CD4-positive, alpha-beta T cell treated with Interleukin-21 for 1 hour (primary cell): ENCODE measurements at regions not wholly inside any gene's neighbourhood (a gene's known extent, or its start where the extent isn't known, plus 50 kb on each side); places are given as distances from the start of the nearest gene placed in this dataset.
"Not testable (repeated sequence)": the region's sequence is repeated elsewhere in the genome, so short reads cannot be mapped to it uniquely, and the experiment has no call there.

Experiments
- DNase-seq: peaks from one replicate; pipeline ENCODE4 v3.0.0-alpha.2; 2020

DNA sequence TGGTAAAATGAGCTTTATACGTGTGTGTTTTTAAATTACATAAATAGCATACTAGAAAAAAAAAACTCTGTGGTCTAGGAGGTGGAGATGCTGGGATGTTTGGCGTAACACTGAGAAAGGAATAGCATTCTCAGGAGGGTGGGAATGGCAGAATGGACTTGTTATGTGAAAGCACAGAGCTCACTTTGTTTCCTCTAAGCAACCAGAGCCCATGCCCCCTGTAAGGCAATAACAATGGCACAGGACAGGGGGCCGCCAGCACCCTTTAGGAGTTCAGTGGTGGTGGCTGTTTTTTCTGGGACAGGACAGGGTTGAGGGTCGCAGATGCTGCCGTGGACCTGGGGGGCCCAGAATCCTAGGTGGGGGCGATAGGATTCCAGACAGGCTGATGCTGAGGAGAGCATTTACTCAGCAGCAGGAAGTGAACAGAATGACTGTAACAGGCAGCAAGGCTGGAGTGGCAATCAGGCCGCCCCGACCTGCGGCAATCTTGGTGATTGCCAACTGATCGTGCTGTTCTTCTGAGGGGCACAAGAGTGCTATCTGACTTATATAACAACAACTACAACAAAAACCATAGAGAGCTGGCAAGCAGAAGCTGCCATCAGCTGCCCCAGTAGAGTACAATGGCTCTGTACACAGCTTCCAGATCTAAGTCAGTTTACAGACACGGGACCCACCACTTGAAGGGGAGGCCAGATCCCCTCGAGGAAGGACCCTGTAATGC, 160.4 kb downstream of the UACA start:
- DNase-seq: no peak

DNA sequence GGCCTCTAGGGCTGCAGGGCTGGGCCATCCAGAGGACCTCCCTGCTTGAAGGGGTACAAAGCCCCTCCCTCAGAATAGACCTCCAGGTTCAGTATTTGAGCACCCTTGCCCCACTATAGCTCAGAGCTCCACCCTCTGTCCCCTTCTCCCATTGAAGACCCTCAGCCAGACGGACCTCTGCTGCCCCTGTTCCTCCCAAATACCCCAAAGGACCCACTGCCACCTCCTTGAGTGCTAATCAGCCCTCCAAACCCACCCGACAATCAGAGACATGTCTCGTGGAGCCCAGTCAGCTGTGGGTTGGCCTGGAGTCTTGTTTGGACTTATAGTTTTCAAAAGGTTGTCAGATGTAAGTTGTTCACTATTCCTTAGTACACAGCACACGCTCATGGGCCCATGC, 161.1 kb downstream of the UACA start:
- DNase-seq: no peak

DNA sequence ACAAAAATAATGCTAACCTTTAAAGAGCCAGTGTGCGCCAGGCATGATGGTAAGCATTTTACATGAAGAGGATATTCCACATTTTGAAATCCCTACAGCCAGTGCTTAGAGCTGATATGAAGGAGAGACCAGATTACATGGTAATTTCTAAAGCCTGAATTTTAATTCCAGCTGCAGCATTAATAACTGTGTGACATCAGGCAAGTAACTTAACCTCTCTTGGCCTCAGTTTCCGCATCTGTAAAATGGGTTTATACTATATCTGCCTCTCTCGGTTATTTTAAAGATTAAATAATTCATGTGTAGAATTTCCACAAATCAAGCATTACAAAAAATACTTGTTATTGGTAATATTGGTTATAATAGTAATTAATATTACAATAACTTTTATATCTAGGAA, 165.4 kb downstream of the UACA start:
- no peak for DNase-seq

DNA sequence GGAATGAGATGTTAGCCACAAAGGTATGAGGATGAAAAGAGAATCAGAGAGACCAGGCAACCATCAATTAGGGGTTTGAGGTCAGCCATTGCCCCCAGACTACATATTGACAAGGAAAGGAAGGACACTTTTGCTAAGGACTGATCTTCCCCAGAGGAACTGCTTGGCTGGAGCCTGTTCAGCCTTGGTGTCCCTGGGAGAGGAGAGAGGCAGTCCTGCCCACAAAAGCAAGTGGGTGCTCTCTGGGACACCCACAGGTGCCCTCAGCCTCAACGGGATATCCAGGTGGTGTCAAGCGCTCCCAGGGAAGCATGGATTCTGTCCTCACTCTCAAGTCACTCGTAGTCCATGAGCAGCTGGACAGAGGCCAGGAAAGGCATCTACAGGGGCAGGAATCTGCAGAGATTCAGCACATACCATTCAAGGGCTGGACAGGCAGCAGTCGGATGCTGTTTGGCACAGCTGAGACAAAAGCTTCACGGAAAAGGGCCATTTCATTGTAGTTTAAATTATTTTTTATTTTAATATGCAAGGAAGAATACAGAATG, 166.2 kb downstream of the UACA start:
- DNase-seq: no peak

DNA sequence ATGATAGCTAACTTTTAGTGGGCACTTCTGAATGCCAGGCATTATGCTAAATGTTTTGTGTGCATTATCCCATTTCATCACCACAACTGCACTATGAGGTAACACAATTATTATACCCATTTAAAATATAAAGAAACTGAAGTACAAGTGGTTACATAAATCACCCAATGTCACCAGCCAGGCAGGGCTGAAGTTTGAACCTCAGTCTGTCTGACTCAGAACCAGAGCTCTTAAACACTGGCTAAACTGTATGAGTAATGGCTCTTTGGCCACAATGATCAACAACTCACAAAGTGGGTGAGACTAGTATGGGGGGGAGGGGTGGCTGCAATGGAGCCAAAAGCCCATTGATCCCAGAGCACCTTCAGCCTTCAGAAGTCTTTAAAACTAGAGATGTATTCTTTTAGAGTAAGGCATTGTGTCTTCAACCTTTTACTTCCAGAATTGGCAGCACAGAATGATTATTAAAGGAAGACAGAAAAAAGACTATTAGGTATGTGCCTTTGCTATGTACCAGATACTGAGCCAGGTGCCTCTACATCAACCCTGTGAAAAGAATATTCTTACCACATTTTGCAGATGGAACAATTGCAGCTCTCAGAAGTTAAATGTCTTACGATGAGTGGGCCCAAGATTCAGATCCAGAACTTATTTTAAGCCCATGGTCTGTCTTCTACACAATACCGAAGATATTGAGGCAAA, 166.9 kb downstream of the UACA start:
- DNase-seq: no peak

DNA sequence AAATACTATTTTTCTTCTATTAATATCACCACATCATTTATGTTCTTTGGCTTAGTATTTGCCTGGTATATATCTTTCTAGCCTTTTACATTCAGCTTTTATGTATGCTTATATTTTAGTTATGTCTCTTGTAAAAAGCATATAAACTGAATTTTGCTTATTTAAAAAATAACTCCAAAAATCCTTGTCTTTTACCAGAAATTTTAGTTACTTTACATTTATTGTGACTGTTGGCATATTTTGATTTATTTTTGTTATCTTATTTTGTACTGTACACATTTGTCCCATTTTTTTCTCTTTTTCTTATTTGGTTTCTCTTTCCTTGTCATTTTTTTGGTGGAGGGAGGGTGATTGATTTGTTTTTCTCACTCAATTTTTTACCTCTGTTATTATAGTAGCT, 169.6 kb downstream of the UACA start:
- no peak for DNase-seq

DNA sequence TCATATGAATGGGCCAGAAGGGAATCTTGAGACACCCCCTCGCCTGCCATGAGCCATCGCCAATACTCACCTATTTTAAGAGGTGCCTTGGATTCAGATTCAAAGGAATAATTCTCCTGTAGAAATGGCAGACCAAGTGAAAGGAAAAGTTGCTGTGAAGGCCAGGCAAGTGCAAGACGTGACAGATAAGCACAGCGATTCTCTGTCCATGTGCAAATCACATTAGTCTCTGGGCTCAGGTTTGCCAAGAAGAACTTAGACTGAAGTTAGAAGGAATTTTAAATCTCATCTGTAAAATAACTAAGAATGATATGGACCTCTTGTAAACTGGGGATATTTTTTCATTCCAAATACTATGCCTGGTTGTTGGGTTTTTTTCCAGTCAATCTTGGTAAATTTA, 173.6 kb downstream of the UACA start:
- DNase-seq: no peak

DNA sequence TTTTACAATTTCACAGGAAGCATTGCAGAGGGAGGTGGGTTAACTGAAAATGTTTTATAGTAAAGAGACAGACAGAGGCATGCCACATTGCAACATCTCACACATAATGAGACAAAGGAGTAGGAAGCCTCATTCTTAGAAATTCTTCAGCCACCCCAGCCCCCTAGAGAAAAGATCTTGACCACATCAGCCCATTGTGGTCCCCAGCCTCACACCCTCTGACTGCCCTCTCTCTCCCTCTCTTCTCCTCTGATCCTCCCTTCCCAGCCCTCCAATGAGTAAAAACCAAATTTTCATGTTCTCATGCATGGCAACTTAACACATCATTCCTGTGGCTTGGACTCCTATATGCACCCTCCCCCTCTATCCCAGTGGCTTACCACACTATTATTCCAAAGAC, 174.1 kb downstream of the UACA start:
- no peak for DNase-seq

DNA sequence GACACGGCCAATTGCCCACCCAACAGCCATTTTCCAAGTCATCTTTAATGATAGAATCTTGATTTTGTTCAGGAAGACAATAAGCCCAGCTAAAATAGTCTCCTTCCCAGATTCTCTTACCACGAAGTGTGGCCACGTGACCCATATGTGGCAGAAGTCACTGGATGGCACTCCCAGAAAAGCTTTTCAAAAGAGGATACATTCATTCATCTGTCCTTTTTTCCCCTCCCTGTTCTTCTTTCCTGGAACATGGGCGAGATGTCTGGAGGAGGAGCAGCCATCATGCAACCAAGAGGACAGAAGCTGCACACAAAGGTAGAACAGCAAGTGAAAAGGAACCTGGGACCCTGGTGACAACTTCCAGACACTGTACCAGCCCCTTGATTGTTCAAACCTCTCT, 174.7 kb downstream of the UACA start:
- DNase-seq: no peak

DNA sequence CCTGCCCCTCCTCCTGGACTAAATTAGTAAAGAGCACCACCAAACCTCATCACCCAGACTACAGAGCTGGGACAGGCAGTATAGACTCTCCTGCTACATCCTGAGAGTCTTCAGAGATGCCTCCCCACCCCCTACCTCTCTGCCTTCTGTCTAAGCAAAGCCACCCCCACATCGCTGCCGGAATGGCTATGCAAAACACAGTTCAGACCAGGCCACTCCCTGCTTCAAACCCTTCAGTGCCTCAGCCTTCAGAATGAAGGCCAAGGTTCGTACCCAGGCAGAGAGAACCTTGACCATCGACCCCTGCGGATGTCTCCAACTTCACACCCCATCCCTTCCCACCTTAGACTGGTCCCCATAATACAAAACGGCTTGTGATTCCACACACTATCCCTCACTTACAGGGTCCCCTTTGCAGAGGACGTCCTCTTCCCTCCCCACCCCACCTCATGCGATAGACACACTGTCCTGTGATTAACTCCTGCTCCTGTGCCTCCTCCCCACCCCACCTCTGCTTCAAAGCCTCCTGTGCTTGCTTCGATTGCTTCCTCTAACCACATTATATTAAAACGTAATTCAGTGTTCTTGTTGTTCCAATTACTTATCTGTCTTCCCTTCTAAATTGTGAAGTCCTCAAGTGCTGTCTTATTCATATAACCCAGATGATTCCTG, 175.3 kb downstream of the UACA start:
- DNase-seq: no peak

DNA sequence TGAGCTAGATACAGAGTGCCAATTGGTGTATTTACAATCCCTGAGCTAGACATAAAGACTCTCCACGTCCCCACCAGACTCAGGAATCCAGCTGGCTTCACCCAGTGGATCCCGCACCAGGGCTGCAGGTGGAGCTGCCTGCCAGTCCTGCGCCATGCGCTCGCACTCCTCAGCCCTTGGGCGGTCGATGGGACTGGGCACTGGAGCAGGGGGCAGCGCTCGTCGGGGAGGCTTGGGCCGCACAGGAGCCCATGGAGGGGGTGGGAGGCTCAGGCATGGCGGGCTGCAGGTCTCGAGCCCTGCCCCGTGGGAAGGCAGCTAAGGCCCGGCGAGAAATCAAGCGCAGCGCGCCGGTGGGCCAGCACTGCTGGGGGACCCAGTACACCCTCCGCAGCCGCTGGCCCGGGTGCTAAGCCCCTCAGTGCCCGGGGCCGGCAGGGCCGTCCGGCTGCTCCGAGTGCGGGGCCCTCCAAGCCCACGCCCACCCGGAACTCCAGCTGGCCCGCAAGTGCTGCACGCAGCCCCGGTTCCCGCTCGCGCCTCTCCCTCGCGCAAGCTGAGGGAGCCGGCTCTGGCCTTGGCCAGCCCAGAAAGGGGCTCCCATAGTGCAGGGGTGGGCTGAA, 176.2 kb downstream of the UACA start:
- not testable (repeated sequence) for DNase-seq

DNA sequence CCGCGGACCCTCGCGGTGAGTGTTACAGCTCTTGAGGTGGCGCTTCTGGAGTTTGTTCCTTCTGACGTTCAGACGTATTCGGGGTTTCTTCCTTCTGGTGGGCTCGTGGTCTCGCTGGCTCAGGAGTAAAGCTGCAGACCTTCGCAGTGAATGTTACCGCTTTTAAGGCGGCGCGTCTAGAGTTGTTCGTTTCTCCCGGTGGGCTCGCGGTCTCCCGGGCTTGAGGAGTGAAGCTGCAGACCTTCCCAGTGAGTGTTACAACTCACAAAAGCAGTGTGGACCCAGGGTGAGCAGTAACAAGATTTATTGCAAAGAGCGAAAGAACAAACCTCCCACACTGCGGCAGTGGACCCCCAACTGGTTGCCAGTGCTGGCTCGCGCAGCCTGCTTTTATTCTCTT, 177.1 kb downstream of the UACA start:
- no peak for DNase-seq

DNA sequence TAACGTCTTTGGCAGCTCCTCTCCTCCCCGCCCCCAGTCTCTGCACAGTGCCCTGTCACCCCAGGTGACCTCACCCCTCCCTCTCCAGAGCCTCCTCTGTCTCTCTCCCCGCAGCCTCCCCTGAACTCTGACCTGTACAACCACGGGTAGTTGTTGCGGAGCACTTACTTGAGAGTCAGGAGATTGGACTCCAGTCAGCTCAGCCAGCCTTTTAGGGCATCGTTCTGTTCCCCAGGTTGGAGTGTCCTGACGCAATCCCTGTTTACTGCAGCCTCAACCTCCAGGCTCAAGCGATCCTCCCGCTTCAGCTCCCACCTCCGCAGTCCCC, 177.7 kb downstream of the UACA start:
- no peak for DNase-seq

DNA sequence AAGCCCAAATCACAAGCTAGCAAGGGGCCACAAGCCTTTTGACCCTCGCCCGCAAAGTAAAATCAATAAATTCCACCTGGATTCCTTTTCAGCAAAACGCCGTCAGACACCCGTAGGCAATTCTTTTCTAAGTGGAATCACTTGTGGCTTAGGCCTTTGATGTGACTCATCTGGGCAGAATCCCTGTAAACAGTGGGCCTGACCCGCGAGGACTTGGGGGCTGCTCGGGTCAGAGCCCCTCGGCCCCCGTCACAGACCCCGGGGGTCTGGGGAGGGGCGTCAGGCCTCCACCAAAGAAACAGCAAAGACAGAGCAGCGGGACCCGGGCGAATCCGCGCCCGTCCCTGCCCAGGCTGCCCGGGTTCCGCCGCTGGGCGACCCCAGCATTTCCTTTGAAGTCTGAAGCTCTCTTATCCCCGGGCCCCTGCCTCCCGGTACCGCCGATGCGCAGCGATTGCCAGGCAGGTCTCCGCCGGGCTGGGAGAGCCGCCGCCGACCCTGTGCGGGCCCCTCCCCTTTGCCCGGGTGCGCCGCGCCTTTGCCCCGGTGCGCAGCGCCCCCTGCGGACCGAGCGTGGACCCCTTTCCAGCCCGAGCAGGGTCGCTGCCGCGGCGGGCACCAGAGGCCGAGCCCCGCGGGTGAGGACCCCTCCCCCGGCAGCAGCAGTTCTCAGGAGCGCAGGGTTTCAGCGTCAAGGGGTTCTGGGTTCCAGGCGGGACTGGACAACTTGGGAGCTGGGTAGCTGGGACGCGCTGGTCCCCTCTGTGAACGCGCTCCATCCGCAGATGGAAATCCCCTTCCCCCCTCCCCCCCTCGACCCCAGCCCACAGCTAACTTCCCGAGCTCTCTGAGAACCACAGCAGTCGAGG, 178.3 kb downstream of the UACA start:
- DNase-seq: peak; percentile 30

DNA sequence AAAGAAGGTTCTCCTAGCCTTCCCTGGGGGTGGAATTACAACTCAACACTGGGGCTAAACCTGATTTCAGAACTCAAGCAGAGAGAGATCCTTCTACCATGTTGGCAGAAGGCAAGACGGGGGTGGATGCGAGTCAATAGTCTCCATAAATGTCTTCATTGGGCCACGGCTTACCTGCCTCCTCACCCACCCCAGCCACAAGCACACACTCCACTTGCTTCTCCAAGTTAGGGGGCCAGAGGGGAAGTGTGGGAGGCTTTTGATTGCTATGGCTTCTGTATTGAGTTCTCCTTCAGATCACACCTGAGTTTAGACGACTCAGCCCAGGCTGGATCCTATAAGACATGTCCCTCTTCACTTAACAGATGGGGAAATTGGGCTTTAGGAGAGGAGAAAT, 178.9 kb downstream of the UACA start:
- DNase-seq: no peak

DNA sequence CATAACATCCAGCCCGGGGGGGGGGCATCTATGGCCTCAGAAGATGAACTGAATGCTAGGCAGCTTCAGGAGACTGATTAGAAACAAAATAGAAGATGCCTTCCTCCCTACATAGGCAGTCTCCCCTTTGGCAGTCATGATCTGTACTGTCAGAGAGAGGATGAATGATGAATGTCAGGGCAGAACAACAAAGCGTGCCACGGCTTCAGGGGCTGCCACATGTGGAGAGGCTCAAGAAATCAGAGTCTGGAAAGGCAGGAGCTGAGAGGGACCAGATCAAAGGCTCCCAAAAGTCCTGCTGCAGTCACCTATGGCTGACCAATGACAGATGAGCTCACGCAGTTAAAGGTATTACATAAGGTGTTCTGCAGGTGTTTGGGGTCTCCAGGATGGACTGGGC, 180.4 kb downstream of the UACA start:
- no peak for DNase-seq

DNA sequence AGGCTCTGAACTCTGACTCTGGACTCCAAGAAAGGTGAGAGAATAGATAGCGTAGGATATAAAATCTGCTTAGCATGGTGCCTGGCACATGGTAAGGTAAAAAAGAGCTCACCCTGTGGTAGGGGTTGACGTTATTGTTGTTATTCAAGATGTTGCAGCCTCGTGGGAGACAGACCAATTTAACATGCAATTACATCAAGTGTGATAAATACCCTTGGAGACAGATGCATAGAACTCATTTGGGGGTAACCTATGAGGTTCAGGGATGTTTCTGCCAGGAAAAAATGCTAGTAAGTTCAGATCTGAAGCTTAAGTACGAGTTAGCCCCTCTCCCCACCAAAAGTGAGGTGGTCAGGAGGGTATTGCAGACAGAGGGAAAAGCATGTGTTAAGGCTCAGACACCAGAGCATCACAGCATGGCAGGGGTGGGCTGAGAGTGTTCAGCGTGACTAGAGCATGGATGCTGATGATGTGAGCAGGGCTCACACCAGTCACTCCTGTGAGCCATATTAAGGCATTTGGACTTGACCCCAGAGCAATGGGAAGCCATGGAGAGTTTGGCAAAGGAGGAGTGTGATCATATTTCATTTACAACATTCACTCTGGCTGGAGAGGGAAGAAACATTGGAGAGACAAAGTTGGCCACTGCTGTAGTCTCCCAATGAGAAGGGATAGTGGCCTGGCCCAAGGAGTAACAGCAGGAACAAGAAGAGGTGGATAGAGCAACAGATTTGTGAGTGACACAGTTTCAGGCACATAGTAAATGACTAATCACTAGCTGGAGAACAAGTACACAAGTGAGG, 181.0 kb downstream of the UACA start:
- no peak for DNase-seq

DNA sequence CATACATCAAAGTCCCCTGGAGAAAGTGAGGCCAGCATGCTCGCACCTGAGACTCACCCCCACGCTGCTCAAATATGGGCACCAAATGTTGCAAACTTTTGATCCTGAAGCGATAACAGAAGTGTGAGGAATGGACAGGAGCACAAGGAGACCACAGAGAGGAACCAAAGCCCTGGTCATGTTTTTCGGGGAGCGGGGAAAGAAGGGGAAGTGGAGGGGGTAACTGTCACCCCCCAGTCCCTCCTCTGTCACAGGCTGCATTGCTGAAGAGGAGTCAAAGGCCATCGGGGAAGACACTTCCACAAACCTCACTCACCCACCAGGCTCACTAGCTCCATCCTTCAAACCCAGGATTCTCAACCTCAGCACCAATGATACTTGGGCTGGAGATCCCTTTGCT, 182.4 kb downstream of the UACA start:
- DNase-seq: no peak

DNA sequence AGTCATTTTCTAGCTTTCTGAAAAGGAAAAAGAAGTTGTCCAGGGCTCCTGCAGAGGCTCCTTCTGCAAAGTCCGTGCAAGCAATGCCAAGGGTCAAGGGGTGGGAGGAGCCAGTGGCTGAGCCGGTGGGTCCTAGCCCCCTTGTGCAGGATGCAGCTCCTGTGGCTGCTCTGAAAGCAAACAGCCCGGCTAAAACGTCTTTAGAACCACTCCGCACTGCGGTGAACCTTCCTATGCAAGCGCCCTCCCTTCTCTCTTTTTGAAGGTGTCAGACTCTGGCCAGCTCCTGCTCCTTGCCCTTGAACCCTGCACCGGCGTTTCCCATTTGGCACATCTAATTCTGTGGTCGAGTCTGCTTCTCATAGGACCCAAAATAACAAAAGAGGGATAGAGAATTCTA, 183.1 kb downstream of the UACA start:
- DNase-seq: no peak

DNA sequence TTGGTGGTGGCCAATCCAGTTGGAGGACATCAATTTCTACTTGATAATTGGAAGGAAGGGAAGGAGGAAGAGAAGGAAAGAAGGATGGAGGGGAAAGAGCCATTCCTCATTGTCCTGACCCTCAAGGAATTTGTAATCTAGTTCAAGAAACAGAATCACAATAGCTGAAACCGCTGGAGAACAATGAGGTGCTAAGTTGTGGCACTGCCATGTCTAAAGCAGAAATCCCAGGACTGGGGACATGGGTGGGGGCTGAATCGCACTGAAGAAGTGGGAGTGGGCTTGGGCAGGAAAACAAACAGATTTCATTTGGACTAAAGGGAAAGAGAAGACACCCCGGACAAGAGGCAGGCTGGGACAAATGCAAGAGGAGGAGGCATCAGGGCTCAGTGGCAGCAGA, 183.6 kb downstream of the UACA start:
- no peak for DNase-seq

DNA sequence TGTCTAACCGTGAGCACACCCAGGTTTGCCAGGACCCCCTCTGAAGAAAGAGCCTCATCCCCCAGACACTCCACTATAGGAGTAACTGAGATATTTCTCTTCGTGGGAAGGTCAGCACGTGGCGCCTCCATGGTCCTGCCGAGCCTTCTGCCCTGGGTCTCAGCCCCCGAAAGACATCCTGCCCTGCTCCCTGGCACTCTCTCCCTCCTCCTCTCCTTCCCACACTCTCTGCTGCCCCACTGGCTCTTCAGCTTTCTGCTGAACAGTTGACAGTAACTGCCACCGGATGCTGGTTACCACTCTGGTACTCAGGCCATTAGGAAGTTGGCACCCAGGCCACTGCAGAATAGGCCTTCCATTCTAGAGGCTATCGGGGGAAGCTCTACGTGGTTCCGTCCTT, 185.2 kb downstream of the UACA start:
- no peak for DNase-seq

DNA sequence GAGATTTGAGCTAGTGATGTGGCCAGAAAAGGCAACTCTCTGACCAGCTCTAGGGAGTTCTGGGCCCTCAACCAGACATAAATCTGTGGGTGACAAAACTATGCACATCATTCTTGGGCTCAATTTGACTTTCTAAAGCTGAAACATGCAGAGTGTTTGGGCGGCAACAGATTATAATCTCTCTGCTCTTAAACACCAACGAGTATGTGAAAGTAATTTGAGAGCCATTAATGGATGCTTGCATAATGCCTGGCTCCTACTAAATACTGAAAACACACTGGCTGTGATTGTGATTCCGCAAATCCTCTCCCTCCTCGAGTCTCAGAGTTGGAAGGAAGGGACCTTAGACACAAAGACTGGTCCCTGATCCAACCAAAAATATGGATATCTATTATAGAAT, 186.7 kb downstream of the UACA start:
- DNase-seq: no peak
